ENCODE measurements at regions not wholly inside any gene's neighbourhood (a gene's known extent, or its start where the extent isn't known, plus 50 kb on each side); places are given as distances from the start of the nearest gene placed in this dataset.

DNA sequence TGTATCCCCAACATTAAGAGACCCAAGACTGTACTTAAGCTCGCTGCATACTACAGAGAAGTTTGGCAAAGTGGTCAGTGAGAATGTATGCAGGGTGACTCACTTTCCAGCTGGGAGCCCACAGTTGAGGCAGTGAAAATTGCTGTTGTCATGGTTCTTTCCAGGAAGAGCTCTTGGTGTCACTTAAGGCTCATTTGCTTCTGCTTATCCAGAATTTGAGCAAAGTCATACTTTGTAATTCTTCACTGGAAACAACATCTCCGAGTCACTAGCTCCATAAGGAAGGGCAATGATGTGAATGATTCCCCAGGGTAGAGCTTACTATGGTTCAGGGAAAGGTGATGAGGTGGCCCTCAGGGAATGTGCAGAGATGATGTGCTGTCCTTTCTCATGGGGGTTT, 65.4 kb upstream of the FBXL4 start:
- no peak overlapping the region for H3K18ac ChIP-seq (ENCODE audit: extremely low read depth, low read length)
- H3K4ac ChIP-seq (replicated peaks; ENCODE audit: insufficient read length, low read depth, low read length), result no peak overlapping the region
- H3K9me3 ChIP-seq (ENCODE audit: insufficient read depth in 2 of 2, low read depth in 1 of 2, low read length in 1 of 2), result no peaks in the 10 kb centered on the region
- H2BK20ac ChIP-seq (ENCODE audit: low read length), result no peak overlapping the region
- H3K4me1 ChIP-seq (replicated peaks in 1 of 4; ENCODE audit: control insufficient read depth in 3 of 4, insufficient read depth in 4 of 4, low read length in 3 of 4), result no peaks in the 10 kb centered on the region
- no peak overlapping the region for H2AFZ ChIP-seq (ENCODE audit: low read length)
- no peak overlapping the region for H3K23ac ChIP-seq (ENCODE audit: insufficient read length)
- H2BK15ac ChIP-seq (ENCODE audit: low read length), result no peak overlapping the region
- H3K23me2 ChIP-seq (ENCODE audit: low read depth, low read length), result no peaks in the 10 kb centered on the region
- TF ChIP-seq CREB1 (IDR thresholded peaks at IDR 0.05) (no peak), SAP30 (IDR thresholded peaks at IDR 0.05; ENCODE audit: insufficient read depth, insufficient replicate concordance, low read length) (no peak), EZH2 (IDR thresholded peaks at IDR 0.05; ENCODE audit: low read depth, low read length, severe bottlenecking) (no peak), HDAC2 (IDR thresholded peaks at IDR 0.05; ENCODE audit: borderline replicate concordance in 1 of 2, low read depth in 2 of 2, low read length in 2 of 2) (no peak), RAD21 (IDR thresholded peaks at IDR 0.05 in 1 of 2, conservative IDR thresholded peaks at IDR 0.05 in 1 of 2; ENCODE audit: low read depth in 2 of 2, low read length in 2 of 2) (no peak), GTF2F1 (IDR thresholded peaks at IDR 0.05; ENCODE audit: borderline replicate concordance, low read depth, low read length) (no peak), GABPA (IDR thresholded peaks at IDR 0.05; ENCODE audit: borderline replicate concordance, insufficient read depth, low read length) (no peak), FOSL1 (IDR thresholded peaks at IDR 0.05; ENCODE audit: insufficient read depth, low read depth, low read length) (no peak), SIX5 (IDR thresholded peaks at IDR 0.05; ENCODE audit: low read depth, low read length) (no peak), BACH1 (IDR thresholded peaks at IDR 0.05; ENCODE audit: low read length) (no peak), MAX (IDR thresholded peaks at IDR 0.05) (no peak), KDM5A (IDR thresholded peaks at IDR 0.05; ENCODE audit: low read length) (no peak)
- TF ChIP-seq, protein P1, sequence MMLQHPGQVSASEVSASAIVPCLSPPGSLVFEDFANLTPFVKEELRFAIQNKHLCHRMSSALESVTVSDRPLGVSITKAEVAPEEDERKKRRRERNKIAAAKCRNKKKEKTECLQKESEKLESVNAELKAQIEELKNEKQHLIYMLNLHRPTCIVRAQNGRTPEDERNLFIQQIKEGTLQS (IDR thresholded peaks at IDR 0.05; ENCODE audit: insufficient read depth, low read depth, low read length), result no peak
- H4K91ac ChIP-seq (replicated peaks; ENCODE audit: insufficient read length, low read length), result no peak overlapping the region
- 92% methylated on average over 2 of the region's 2 CpGs; no CpG with 5 or more reads in 1 of the 2 experiments for WGBS, 2 experiments (ENCODE audit: extremely low coverage in 1 of 2, insufficient coverage in 1 of 2, insufficient read length in 1 of 2, insufficient replicate concordance in 2 of 2, low coverage in 1 of 2, low lambda C conversion rate in 2 of 2, missing lambda C conversion rate in 1 of 2)
- H3K27ac ChIP-seq (ENCODE audit: low read depth, low read length), result no peak overlapping the region
- no peaks in the 10 kb centered on the region for H3K79me2 ChIP-seq (ENCODE audit: control insufficient read depth in 1 of 2, insufficient read depth in 2 of 2, low read length in 2 of 2)
- H4K20me1 ChIP-seq (replicated peaks in 1 of 2; ENCODE audit: control insufficient read depth in 1 of 2, insufficient read depth in 2 of 2, low read length in 2 of 2), result no peaks in the 10 kb centered on the region
- H2BK5ac ChIP-seq (ENCODE audit: low read depth, low read length), result no peak overlapping the region
- ChIA-PET CTCF (ENCODE audit: partially characterized antibody) (interaction anchor here (1.0 to 2.4 kb wide), 2 partner anchors 8 to 32 kb away, joined by 3 to 6 read pairs; no protein-coding TSS in a partner anchor), POLR2A (ENCODE audit: partially characterized antibody) (no interaction called here)
- H3K56ac ChIP-seq (replicated peaks; ENCODE audit: insufficient read length, low read depth, low read length), result no peak overlapping the region
- H3K4me3 ChIP-seq (ENCODE audit: extremely low read depth in 1 of 4, insufficient read depth in 2 of 4, low read depth in 3 of 4, low read length in 4 of 4), result no peak overlapping the region
- H4K5ac ChIP-seq (ENCODE audit: insufficient read length, low read depth, low read length), result no peak overlapping the region
- H3K4me2 ChIP-seq (ENCODE audit: insufficient read depth in 1 of 2, low read depth in 2 of 2, low read length in 2 of 2), result no peak overlapping the region
- FAIRE-seq (no peak), DNase-seq (ENCODE audit: low read depth in 1 of 2, low spot score in 2 of 2) (no peak)
- H3K9ac ChIP-seq (replicated peaks in 1 of 4; ENCODE audit: extremely low read depth in 1 of 4, low read depth in 3 of 4, low read length in 3 of 4), result no peak overlapping the region
- H3K27me3 ChIP-seq (replicated peaks in 1 of 4; ENCODE audit: control insufficient read depth in 3 of 4, extremely low read depth in 1 of 4, insufficient read depth in 3 of 4, low read length in 3 of 4), result no peaks in the 10 kb centered on the region
- H3K79me1 ChIP-seq (ENCODE audit: low read depth, low read length), result no peaks in the 10 kb centered on the region
- H3K36me3 ChIP-seq (ENCODE audit: control insufficient read depth in 2 of 4, insufficient read depth in 4 of 4, low read length in 3 of 4), result no peaks in the 10 kb centered on the region
- H2BK12ac ChIP-seq (ENCODE audit: low read depth, low read length), result no peak overlapping the region
- H3K14ac ChIP-seq (ENCODE audit: insufficient read length), result no peak overlapping the region
- H2BK120ac ChIP-seq (replicated peaks; ENCODE audit: low read depth, low read length), result no peak overlapping the region
- H2AK5ac ChIP-seq (ENCODE audit: low read depth, low read length), result no peak overlapping the region
- no peak overlapping the region for H4K8ac ChIP-seq (ENCODE audit: extremely low read depth, insufficient read depth, low read length)
